Keratinocyte (primary cell): ENCODE measurements at regions not wholly inside any gene's neighbourhood (a gene's known extent, or its start where the extent isn't known, plus 50 kb on each side); places are given as distances from the start of the nearest gene placed in this dataset.

Experiments used
- CTCF ChIP-seq, 3 experiments: IDR thresholded peaks in 1 of 3; conservative IDR thresholded peaks in 1 of 3; optimal IDR thresholded peaks in 1 of 3; 2 replicates in 2 of 3; 3 replicates in 1 of 3; pipeline versions ENCODE3 to v1.5.1; 2011; ENCODE audit warnings: low read length in 3 of 3, mild to moderate bottlenecking in 3 of 3, moderate library complexity in 2 of 3, control low read depth in 1 of 3, inconsistent platforms in 1 of 3; ENCODE audit not compliant: insufficient read depth in 2 of 3; ENCODE audit errors: extremely low read depth in 1 of 3
- EZH2 ChIP-seq: IDR thresholded peaks from one replicate; pipeline ENCODE4 v1.6.1; 2012; ENCODE audit warnings: inconsistent platforms, mild to moderate bottlenecking, low read length, moderate library complexity

DNA sequence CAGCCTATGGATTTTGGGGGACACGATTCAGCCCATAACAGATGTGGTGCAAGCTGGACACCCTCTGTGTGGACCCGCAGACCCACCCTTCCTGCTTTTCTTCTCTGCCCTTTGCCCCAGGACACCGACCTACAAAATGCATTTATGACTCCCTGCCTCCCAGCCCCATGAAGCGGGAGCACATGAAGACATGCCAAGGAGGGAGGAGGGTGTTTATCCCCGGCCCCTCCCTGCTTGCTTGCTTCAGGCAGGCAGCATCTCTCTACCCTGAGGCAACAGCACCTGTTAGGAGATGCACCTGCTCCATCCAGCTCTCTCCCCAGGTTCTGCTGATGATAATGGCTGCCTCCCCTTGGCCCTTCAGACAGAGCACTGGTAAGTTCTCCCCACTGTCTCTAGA, 187.5 kb downstream of the PSMG1 start:
- TF ChIP-seq CTCF (optimal IDR thresholded peaks at IDR 0.05 in 1 of 3, IDR thresholded peaks at IDR 0.05 in 1 of 3, conservative IDR thresholded peaks at IDR 0.05 in 1 of 3; ENCODE audit: extremely low read depth in 1 of 3, insufficient read depth in 2 of 3, low read length in 3 of 3): no peak
- TF ChIP-seq EZH2: no peak
